Hematopoietic multipotent progenitor cell treated with erythropoietin and hydrocortisone succinate and interleukin-3 and kit ligand, for 8 days (in vitro differentiated cells): ENCODE measurements at regions not wholly inside any gene's neighbourhood (a gene's known extent, or its start where the extent isn't known, plus 50 kb on each side); places are given as distances from the start of the nearest gene placed in this dataset.
"Not testable (repeated sequence)": the region's sequence is repeated elsewhere in the genome, so short reads cannot be mapped to it uniquely, and the experiment has no call there.

Experiments used
- DNase-seq: peaks from one replicate; pipeline ENCODE4 v3.0.0-alpha.2; 2015

GRCh38 chr16:85222155-85222863 is 110.0 kb upstream of the CIBAR2 start:
- no peak for DNase-seq

GRCh38 chr16:85225257-85225656 is 113.0 kb upstream of the CIBAR2 start:
- DNase-seq, result no peak

- no peak for DNase-seq
These were observed 113.4 kb upstream of the CIBAR2 start for GRCh38 chr16:85225721-85226120.

- no peak for DNase-seq
These were observed 115.0 kb upstream of the CIBAR2 start for GRCh38 chr16:85227084-85227945.

- DNase-seq, result no peak
These were observed 115.9 kb upstream of the CIBAR2 start for GRCh38 chr16:85227946-85228862.

GRCh38 chr16:85228970-85229430 is 116.7 kb upstream of the CIBAR2 start:
- no peak for DNase-seq

- no peak for DNase-seq
These were observed 117.7 kb upstream of the CIBAR2 start for GRCh38 chr16:85229869-85230462.

- not testable (repeated sequence) for DNase-seq
These were observed 118.6 kb upstream of the CIBAR2 start for GRCh38 chr16:85230764-85231383.

GRCh38 chr16:85231959-85232358 is 119.7 kb upstream of the CIBAR2 start:
- no peak for DNase-seq

- no peak for DNase-seq
These were observed 120.3 kb upstream of the CIBAR2 start for GRCh38 chr16:85232369-85233142.

- no peak for DNase-seq
These were observed 121.2 kb upstream of the CIBAR2 start for GRCh38 chr16:85233516-85233915.

GRCh38 chr16:85234310-85235204 is 122.3 kb upstream of the CIBAR2 start:
- DNase-seq, result no peak

GRCh38 chr16:85235991-85236817 is 123.9 kb upstream of the CIBAR2 start:
- DNase-seq, result no peak

GRCh38 chr16:85236818-85237150 is 124.5 kb upstream of the CIBAR2 start:
- DNase-seq, result no peak

GRCh38 chr16:85237817-85238216 is 125.5 kb upstream of the CIBAR2 start:
- DNase-seq, result no peak

- no peak for DNase-seq
These were observed 126.0 kb upstream of the CIBAR2 start for GRCh38 chr16:85238233-85238647.

GRCh38 chr16:85239239-85239638 is 127.0 kb upstream of the CIBAR2 start:
- DNase-seq, result no peak

GRCh38 chr16:85239871-85240270 is 127.6 kb upstream of the CIBAR2 start:
- DNase-seq, result no peak
